H1 (cell line): ENCODE measurements at regions not wholly inside any gene's neighbourhood (a gene's known extent, or its start where the extent isn't known, plus 50 kb on each side); places are given as distances from the start of the nearest gene placed in this dataset.

ENCODE experiments used
- EZH2 ChIP-seq: fragments of 200-600 bp; sonication (generic); IDR thresholded peaks from 2 replicates; pipeline ENCODE4 v1.7.1; 2012; ENCODE audit warnings: low read depth, mild to moderate bottlenecking, moderate library complexity, low read length, inconsistent platforms; ENCODE audit not compliant: severe bottlenecking
- POU5F1 ChIP-seq: IDR thresholded peaks from 2 replicates; pipeline ENCODE4 v1.6.1; 2011; ENCODE audit warnings: low read depth, mild to moderate bottlenecking, low read length, moderate library complexity
- USF2 ChIP-seq: IDR thresholded peaks from 2 replicates; pipeline ENCODE4 v1.6.1; 2011; ENCODE audit warnings: low read length, improper control_type of control experiment
- TF ChIP-seq, protein P1 (sequence below), 3 experiments: IDR thresholded peaks; 1 replicate in 2 of 3; 2 replicates in 1 of 3; pipeline versions ENCODE4 v1.5.1 to v1.6.1; 2011; ENCODE audit warnings: low read length in 3 of 3, mild to moderate bottlenecking in 3 of 3, inconsistent platforms in 2 of 3, low read depth in 1 of 3, moderate library complexity in 1 of 3; ENCODE audit not compliant: insufficient read depth in 1 of 3; ENCODE audit errors: control extremely low read depth in 1 of 3

GRCh38 chr6:28767133-28767532, 156.7 kb downstream of the TRIM27 start:
- no peak for TF ChIP-seq POU5F1
- TF ChIP-seq EZH2: no peak
- TF ChIP-seq, protein P1, sequence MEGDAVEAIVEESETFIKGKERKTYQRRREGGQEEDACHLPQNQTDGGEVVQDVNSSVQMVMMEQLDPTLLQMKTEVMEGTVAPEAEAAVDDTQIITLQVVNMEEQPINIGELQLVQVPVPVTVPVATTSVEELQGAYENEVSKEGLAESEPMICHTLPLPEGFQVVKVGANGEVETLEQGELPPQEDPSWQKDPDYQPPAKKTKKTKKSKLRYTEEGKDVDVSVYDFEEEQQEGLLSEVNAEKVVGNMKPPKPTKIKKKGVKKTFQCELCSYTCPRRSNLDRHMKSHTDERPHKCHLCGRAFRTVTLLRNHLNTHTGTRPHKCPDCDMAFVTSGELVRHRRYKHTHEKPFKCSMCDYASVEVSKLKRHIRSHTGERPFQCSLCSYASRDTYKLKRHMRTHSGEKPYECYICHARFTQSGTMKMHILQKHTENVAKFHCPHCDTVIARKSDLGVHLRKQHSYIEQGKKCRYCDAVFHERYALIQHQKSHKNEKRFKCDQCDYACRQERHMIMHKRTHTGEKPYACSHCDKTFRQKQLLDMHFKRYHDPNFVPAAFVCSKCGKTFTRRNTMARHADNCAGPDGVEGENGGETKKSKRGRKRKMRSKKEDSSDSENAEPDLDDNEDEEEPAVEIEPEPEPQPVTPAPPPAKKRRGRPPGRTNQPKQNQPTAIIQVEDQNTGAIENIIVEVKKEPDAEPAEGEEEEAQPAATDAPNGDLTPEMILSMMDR (IDR thresholded peaks at IDR 0.05; ENCODE audit: control extremely low read depth in 1 of 3, insufficient read depth in 1 of 3, low read depth in 1 of 3, low read length in 3 of 3): no peak
- no peak for TF ChIP-seq USF2
